HG03025 (cell line): ENCODE measurements at regions not wholly inside any gene's neighbourhood (a gene's known extent, or its start where the extent isn't known, plus 50 kb on each side); places are given as distances from the start of the nearest gene placed in this dataset.
"Not testable (repeated sequence)": the region's sequence is repeated elsewhere in the genome, so short reads cannot be mapped to it uniquely, and the experiment has no call there.

Experiments used
- ATAC-seq: cut with Tn5 transposase; IDR thresholded peaks from one replicate; pipeline ENCODE4 v1.9.1; 2021; ENCODE audit warnings: mild to moderate bottlenecking, moderate library complexity; ENCODE audit not compliant: unreplicated experiment, low FRiP score

DNA sequence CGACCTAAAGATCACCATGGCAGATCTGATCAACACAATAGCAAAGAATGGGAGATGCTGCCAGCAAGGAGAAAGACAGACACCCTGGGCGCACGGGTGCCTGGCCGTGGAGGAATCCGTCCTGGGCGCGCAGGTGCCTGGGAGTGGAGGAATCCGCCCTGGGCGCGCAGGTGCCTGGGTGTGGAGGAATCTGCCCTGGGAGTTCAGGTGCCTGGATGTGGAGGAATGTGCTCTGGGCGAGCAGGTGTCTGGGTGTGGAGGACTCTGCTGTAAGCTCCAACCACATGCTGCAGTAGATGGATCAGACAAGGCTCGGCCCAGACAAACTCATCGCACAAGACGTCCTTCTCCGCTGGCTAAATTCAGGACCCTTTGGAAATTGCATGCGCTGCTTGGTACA, 346.3 kb upstream of the ADARB2 start:
- ATAC-seq: no peak

DNA sequence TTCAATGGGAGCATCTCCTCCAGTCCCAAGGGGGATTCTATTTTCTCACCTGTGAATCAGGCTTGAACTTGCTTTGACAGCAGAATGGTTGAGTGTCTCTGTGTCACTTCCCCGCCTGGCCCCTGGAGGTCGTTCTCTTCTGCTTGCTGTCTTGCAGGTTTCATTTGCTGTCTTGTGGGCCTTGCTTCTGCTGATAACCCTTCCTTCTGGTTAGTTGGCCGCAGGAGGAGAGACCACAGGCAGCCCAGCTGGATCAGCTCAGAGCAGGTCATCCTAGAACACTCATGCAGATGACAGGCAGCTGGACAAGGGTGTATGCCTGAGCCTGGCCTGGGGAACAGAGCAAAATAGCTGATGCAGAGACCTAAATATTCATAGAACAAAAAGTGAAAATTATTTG, 344.2 kb upstream of the ADARB2 start:
- no peak for ATAC-seq

DNA sequence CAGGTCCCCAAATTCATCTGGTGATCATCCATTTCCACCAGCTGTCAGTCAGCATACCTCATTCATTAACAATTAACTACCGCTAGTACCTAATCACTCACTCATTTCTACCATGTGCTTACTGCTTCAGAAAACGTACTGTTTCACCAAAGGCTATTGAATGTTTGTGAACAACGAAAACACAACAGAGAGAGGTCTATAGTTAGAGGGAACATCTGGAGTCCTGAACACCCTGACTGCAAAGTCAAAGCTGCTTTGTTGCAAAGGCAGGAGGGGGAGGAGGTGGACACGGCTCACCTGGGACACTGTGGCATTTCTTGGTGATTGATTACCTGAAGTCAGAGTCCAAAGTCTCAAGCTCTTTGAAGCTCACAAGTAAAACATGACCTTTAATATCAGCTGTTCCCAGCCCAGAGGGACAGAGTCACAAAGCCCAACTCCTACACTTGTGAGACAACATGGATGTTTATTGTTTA, 342.3 kb upstream of the ADARB2 start:
- no peak for ATAC-seq

DNA sequence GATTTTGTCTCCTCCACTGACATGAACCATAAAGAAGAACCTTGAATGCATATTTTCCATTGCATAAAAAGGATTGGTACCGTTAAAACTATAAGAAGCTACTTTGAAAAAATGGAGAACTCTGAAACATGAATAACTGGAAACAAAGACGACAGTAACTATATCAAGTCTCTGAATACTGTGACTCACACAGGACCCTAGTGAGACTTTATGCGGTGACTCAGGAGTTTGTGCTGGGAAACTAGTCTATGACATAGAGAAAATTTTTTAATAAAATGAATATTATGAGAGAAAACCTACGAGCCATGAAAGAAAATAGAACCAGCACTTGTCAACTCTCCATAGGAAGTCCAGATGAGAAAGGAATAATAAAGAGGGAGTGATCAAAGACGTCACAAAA, 339.9 kb upstream of the ADARB2 start:
- no peak for ATAC-seq

DNA sequence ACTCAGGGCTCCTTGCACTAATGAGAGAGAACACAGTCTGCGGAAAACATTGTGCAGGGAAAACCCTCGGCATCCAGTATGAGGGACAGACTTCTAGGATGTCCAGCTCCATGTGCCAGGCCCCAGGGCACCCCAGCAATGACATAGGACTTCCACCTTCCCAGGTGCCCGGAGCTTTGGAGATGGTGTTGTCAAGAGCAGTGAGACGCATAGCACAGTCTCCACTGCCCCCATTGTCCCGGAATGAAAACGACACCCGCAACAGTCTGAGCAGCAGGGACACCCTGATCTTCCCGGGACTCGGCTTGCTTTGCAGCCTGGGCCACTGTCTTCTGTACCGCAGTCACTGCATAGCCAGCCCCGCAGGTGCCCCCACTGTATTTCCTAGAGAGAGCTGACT, 339.2 kb upstream of the ADARB2 start:
- ATAC-seq: no peak

DNA sequence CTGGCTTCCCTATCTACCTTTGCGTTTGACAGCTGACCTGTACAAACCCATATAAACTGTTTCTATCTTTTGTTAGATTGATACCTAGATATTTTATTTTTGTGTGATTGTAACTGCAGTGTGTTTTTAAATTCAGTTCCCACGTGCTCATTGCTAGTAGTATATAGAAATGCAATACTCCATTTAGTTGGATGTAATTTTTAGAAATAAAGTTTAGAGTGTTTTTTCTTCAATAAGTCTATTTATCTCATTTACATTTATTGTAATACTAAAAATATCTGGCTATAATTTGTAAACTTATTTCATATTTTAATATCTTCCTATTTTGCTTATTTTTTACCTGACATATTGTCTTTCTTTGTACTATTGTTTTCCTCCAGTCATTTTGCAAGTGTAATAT, 329.7 kb upstream of the ADARB2 start:
- no peak for ATAC-seq

DNA sequence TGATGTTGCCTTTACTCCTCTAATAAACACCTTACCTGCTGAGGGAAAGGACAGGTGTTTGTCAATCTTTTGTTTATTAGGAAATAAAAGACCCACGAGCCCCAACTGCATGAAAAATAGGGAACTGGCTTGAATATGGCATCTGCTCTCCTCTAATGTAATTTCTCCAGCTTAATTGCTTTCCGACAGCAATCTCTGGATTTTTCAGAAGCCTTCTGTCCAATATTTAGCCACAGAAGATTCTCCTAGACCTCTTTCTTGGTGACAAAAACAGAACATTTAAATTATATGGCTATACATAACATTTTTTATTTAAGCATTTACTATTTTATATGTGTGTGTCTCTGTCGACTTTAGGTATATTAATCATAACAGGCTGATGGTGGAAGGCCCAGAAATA, 317.4 kb upstream of the ADARB2 start:
- ATAC-seq: no peak

DNA sequence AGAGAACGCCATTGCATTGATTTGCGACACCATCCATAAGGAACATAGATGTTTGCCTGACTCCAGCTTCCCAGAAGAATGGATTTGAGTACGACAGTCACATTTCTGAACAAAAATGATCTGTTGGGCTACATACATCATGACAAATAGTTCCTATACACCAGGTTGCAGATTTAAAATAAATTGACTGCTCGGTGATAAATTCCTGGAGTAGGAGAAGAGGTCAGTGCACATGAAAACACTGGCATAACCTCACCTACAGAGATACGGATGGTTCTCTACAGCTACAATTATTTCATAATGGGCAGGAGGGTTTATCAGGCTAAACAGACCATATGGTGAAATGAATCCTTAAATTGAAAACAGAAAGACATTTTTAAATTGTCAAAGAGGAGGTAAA, 316.5 kb upstream of the ADARB2 start:
- no peak for ATAC-seq

DNA sequence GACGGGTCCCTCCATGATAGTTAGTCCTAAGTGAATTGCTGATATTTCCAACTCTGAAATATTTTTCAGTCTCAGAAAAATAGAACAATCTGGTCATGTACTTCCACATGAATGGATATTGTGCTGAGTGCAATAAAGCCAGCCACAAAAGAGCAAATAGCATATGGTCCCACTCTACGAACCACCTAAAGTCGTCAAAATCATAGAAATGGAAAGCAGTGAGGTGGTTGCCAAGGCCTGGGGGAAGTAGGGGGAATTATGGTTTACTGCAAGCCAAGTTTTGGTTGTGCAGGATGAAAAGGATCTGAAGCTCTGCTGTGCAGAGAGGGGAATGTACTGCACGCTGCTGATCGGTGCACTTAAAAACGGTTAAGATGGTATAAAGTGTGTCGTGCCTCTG, 313.8 kb upstream of the ADARB2 start:
- no peak for ATAC-seq

DNA sequence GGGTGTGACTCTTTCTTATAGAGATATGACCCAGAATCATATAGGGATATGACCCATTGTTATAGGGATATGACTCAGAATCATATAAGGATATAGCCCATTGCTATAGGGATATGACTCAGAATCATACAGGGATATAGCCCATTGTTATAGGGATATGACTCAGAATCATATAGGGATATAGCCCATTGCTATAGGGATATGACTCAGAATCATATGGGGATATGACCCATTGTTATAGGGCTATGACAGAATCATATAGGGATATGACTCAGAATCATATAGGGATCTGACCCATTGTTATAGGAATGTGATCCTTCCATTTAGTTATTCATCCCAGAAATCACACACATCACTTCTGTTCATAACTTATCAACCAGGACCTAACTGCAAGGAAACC, 312.2 kb upstream of the ADARB2 start:
- no peak for ATAC-seq

DNA sequence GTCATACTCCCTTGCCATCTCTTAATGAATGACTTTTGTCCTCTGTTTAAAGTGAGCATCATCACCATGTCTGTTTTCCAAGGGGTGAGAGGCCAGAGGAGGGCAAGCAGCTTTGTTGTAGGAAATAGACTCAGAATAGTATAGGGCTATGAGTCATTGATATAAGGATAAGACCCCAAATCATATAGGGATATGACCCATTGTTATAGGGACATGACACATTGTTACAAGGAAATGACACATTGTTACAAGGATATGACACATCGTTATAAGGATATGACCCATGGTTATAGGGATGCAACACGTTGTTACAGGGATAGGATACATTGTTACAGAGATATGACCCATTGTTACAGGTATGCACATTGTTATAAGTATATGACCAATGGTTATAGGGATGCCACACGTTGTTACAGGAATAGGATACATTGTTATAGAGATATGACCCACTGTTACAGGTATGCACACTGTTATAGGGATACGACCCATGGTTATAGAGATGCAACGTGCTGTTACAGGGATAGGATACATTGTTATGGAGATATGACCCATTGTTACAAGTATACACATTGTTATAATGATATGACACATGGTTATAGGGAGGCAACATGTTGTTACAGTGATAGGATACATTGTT, 311.1 kb upstream of the ADARB2 start:
- no peak for ATAC-seq

DNA sequence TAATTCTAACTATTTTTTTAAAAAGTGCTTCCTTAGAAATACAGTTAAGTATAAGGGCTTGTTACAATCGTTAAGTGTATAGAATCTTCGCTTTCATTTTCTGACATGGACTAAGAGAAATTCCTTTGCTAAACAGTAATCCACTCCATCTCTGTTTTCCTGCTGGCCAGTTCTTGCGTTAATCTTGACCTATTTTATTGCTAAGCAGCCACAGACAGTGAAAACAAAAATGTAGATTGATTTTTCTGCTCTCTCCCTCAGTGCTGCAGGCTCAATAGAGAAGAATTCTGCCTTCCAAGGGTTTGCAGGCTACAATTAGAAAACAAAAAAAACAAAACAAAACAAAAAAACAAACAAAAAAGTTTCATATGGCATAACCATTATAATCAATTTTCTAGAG, 310.4 kb upstream of the ADARB2 start:
- ATAC-seq: no peak

DNA sequence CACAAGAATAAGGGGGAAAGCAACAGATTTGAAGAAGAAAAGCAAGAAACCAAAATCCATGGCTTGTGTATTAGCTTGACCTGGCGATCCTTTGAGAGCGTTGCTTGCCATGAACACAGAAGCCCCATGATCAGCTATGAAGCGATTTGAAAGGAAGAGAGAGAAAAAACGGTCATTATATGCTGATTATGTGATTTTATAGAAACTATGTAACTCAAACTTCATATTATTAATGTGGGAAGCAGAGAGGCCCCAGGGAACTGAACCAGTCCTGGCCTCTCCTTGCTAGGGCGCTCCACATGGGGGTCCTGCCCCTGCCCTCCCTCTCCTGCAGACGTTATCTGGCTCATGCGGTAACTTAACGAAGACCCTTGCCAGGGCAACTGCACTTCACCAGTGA, 306.1 kb upstream of the ADARB2 start:
- no peak for ATAC-seq

DNA sequence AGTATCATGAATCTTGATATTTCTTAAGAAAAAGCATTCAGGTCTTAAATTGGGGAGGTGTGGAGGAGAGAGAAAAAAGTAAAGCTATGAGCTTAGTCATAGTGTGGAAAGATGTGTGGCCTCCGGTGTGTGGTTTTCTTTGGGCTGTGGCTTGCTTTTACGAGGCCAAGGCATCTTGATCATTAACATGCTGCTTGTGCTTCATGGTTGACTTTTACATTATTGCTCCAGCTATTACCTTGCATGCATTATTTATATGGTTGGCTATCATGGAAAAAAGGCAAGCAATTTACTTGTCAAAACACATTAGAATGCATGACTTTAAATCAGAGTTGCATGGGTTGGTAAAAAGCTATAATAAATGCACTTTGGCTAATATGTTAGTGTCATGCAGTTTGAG, 300.7 kb upstream of the ADARB2 start:
- no peak for ATAC-seq

DNA sequence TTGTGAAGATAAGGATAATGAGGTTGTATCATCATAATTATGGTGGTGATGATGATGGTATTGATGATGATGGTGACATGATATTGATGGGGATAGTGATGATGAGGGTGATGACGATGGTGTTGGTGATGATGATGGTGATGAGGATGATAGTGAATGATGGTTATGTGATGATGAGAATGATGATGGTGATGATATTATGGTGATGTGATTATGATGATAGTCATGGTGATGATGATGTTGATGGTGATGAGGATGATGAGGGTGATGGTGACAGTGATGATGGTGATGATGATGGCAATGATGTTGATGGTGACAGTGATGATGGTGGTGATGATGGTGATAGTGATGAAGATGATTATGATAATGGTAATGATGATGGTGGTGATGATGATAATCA, 299.9 kb upstream of the ADARB2 start:
- no peak for ATAC-seq

DNA sequence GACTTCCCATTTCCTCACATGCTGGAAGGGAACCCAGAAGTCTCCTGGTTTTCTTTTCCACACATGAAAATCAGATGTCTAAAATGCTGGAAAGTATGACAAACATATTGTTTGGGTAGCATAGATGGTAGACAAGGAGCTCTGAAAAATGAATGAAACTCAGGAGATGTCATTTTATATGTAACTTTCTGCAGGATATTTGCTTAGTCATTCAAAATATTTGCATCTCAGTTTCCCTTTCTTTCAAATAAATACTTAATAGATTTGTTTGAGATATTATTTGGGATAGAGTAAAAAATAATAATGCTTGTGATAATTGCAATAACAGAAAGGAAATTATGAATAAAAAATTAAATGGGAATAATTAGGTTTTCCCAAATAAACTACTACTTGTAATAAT, 298.9 kb upstream of the ADARB2 start:
- no peak for ATAC-seq

DNA sequence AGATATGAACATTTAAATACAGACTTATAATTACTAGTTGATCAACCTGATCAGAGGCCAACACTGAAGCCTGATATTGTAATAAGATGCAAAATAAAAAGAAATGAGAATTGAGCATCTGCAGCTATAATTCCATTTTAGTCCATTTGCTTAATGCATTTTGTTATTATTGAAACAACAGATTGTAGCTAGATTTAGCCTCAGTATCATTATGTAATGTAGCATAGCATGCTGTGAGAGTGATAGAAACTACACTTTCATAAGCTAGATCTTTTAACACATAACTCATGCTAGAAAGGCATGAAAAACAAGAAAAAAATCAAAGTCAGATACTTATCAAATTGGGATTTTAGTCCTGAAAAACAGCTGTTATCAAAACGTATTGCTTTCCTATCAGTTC, 292.7 kb upstream of the ADARB2 start:
- ATAC-seq: no peak

DNA sequence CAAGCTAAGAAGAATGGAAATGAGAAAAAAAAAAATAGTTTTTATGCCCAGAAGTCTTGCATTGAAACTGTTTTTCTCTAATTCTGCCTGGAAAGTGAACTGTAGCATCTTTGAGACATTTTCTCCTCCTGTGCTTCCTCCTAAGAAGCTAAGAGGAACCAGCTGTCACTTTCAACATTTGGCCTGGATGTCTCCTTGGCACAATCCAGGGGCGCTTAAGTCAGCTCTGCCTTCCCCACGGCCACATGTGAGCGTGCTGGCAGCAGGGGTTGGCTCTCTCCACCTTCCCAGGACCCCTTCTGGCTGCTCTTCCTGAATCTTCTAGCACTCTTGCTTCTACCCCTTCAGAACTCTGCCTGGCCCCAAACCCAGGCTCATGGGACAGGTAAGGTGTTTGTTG, 289.6 kb upstream of the ADARB2 start:
- no peak for ATAC-seq

DNA sequence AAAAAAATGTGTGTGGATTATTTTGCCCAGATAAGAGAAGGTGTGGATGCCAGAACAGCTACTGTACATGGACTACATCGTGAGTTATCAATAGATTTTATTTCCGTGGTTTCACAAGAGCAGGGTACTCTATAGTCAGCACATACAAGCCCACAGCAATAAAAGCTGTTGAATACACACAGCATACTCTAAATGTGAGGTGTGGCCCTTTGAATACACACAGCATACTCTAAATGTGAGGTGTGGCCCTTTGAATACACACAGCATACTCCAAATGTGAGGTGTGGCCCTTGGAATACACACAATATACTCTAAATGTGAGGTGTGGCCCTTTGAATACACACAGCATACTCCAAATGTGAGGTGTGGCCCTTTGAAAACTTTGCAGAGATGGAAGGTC, 287.4 kb upstream of the ADARB2 start:
- not testable (repeated sequence) for ATAC-seq

DNA sequence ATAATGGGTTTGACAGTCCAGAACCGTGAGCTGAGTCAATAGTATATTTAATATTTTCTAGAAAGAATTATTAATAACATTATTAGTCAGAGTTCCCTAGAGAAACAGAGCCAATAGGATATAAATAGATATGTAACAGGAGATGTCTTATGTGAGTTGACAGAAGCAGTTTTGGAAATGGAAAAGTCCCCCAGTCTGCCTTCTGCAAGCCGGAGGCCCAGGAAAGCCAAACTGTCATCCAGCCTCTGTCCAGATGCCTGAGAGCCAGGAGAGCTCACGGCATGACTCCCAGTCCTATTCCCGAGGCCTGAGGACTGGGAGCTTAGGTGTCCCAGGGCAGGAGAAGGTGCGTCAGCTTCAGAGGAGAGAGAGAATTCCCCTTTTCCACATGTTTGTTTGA, 286.4 kb upstream of the ADARB2 start:
- ATAC-seq: no peak

DNA sequence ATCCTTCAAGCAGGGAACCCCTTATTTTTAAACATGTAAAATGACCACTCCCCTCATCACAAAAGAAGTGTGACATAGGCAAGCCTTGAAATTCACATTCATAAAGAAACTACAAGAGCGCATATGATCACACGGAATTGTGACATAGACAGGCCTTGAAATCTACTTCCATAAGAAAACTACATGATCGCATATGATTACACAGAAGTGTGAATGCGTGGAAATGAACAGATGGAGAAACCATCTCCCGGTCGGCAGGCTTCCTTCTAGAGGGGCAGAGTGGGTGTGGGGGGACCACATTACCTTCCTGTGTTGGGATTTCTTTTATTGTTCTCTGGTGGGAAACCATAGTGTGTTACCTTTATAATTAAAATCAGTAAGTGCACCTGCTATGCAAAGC, 285.1 kb upstream of the ADARB2 start:
- ATAC-seq: no peak

DNA sequence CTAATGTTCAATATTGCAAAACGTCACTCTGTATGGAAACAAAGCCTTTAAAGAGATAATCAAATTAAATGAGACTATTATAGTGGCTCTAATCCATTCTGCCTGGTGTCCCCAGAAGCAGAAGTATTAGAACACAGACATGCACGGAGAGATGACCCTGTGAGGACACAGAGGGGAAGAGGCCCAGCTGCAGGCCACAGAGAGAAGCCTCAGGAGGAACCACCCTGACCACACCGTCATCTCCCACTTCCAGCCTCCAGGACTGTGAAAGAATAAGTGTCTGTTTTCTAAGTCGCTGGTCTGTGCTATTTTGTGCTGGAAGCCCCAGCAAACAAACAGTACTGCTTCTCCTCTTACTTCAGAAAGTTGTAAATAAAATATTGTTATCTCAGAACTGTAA, 283.5 kb upstream of the ADARB2 start:
- ATAC-seq: no peak

DNA sequence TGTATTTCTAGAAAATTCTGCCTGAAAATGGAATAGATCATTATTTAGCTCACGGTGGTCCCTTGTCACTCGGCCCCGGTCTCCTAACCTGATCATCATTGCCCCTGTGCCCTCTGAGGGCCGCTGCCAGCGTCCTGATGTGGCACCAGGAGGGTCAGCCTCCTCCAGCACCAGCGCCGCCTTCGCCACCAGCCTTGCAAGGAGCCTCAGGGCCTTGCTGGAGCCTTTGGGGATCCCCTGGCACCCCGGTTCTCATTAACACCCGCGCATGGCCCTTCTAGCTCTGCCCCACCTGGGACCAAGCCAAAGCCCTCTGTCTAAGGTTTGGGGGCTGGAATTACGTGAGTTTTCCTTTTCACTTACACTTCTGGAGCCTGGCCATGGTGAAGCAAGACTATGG, 282.5 kb upstream of the ADARB2 start:
- no peak for ATAC-seq
